ENCODE measurements at regions not wholly inside any gene's neighbourhood (a gene's known extent, or its start where the extent isn't known, plus 50 kb on each side); places are given as distances from the start of the nearest gene placed in this dataset.
"Not testable (repeated sequence)": the region's sequence is repeated elsewhere in the genome, so short reads cannot be mapped to it uniquely, and the experiment has no call there.

DNA sequence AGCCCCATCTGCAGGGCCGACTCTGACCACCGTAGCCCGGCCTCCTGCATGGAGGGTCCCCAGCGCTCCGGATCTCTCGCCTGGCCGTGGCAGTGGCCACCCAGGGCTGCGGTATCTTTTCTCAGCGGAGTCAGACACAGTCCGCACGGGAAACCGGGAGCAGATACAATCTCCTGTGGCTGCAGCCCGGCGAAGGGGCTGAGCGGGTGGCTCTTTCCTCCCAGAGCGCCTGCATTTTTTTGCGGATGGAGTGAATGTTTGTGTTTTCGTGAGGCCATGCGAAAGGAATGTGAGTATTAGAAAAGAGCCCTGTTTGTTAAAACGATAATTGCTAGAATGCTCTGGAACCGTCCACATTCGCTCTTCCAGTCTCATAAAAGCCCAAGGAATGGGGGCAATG lies 53.4 kb upstream of the PTCH1 start:
- peaks cover 16% of the 10 kb centered on the region for H3K4me1 ChIP-seq (ENCODE audit: control insufficient read depth, insufficient read depth, low read length, poor library complexity, severe bottlenecking)
- no peaks in the 10 kb centered on the region for H3K9me3 ChIP-seq (ENCODE audit: control insufficient read depth, low read length)
- 42 to 58% methylated on average over 19 of the region's 22 CpGs for WGBS, 2 experiments (ENCODE audit: insufficient coverage in 2 of 2)
- peak overlapping the region; percentile 94 for H3K27ac ChIP-seq (ENCODE audit: low read depth, low read length, severe bottlenecking)
- no peak overlapping the region for H3K4me3 ChIP-seq (ENCODE audit: extremely low read depth, insufficient read depth, low read length, poor library complexity, severe bottlenecking)
- no peaks in the 10 kb centered on the region for H3K36me3 ChIP-seq (ENCODE audit: control insufficient read depth, insufficient read depth, low read length)

DNA sequence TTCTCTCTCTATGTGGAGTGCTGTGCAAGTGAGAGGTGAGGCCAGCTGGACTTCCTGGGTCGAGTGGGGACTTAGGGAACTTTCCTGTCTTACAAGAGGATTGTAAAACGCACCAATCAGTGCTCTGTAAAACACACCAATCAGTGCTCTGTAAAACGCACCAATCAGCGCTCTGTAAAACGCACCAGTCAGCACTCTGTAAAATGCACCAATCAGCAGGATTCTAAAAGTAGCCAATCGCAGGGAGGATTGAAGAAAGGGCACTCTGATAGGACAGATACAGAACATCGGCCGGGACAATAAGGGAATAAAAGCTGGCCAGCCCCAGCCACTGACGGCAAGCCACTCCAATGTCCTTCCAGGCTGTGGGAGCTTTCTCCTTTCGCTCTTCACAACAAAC lies 52.0 kb upstream of the PTCH1 start:
- not testable (repeated sequence) for H3K36me3 ChIP-seq (ENCODE audit: control insufficient read depth, insufficient read depth, low read length); H3K4me3 ChIP-seq (ENCODE audit: extremely low read depth, insufficient read depth, low read length, poor library complexity, severe bottlenecking); H3K27ac ChIP-seq (ENCODE audit: low read depth, low read length, severe bottlenecking); H3K9me3 ChIP-seq (ENCODE audit: control insufficient read depth, low read length)
- H3K4me1 ChIP-seq (ENCODE audit: control insufficient read depth, insufficient read depth, low read length, poor library complexity, severe bottlenecking) = peaks cover 16% of the 10 kb centered on the region
- 92 to 98% methylated on average over 10 of the region's 10 CpGs for WGBS, 2 experiments (ENCODE audit: insufficient coverage in 2 of 2)
